Testis (tissue), 2 donors: ENCODE measurements at regions not wholly inside any gene's neighbourhood (a gene's known extent, or its start where the extent isn't known, plus 50 kb on each side); places are given as distances from the start of the nearest gene placed in this dataset.
"Not testable (repeated sequence)": the region's sequence is repeated elsewhere in the genome, so short reads cannot be mapped to it uniquely, and the experiment has no call there.

ENCODE experiments used
- DNase-seq: peaks from one replicate; pipeline ENCODE4 v3.0.0-alpha.2; 2019
- H3K27ac ChIP-seq, 2 donors: fragments of 200-600 bp; sonication (generic); one replicate each; pipeline ENCODE4 v1.5.1; 2019
- H3K27me3 ChIP-seq: fragments of 200-600 bp; sonication (generic); one replicate; pipeline ENCODE4 v1.5.1; 2019
- H3K36me3 ChIP-seq: fragments of 200-600 bp; sonication (generic); one replicate; pipeline ENCODE4 v1.5.1; 2017; ENCODE audit warnings: low read depth; ENCODE audit errors: missing control alignments
- H3K4me1 ChIP-seq: fragments of 200-600 bp; sonication (generic); one replicate; pipeline ENCODE4 v1.5.1; 2019
- H3K4me3 ChIP-seq, 2 donors: fragments of 200-600 bp; sonication (generic); one replicate each; pipeline ENCODE4 v1.5.1; 2017 to 2019
- H3K9me3 ChIP-seq: fragments of 200-600 bp; sonication (generic); one replicate; pipeline ENCODE4 v1.5.1; 2017
- POLR2A ChIP-seq: fragments of 450-650 bp; IDR thresholded peaks from one replicate; pipeline ENCODE4 v1.6.1; 2017; ENCODE audit warnings: antibody characterized with exemption, mild to moderate bottlenecking, moderate library complexity
- WGBS, 2 donors: methylation state at CpG; one replicate each; pipeline ENCODE4 v1.1.5; 2018; 5-methylcytosine and 5-hydroxymethylcytosine counted together
- intact Hi-C: fragments of 100-400 bp; cut with DNase I; formaldehyde crosslinking; loops from one replicate; pipeline ENCODE4 v1.15.1; 2023; ENCODE audit warnings: low total_unique reads
- TF ChIP-seq, protein P1 (sequence below), 3 experiments: fragments of 450-650 bp in 2 of 3; fragments of 200-600 bp in 1 of 3; sonication (generic) in 1 of 3; IDR thresholded peaks; one replicate each; pipeline ENCODE4 v1.5.1; 2016 to 2019; ENCODE audit warnings: antibody characterized with exemption in 3 of 3, mild to moderate bottlenecking in 2 of 3, moderate library complexity in 1 of 3

DNA sequence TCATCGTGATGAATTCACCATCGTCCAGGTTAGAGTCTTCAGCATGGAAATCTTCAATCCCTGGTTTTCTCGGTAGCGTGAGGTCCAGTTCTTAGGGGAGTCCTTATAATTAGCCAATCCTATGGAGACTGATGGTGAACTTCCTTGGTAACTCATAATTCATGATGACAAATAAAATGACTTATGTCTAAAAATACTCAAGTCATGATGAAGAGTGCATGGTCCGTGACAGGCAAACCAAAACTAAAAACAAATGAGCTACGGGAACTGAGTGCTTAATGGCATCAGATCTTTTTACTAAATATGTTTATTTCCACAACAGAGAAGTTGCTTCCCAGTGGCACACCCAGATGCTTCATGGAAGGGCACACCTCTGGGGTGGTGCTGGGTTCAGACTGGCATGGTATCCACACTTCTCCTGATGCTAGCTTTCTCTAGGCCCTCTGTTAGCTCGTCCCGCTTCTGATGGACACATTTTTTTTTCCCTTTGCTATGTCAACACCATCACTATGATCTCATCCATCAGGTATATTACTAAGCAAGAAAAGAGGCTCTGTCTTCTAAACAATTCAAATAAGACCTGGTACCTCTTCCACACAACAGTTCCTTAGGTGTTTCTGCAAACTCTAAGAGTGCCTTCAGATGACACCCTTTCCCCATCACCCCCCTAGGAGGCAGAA, 92.8 kb upstream of the NEDD4L start:
- intact Hi-C loops = no loop called here

DNA sequence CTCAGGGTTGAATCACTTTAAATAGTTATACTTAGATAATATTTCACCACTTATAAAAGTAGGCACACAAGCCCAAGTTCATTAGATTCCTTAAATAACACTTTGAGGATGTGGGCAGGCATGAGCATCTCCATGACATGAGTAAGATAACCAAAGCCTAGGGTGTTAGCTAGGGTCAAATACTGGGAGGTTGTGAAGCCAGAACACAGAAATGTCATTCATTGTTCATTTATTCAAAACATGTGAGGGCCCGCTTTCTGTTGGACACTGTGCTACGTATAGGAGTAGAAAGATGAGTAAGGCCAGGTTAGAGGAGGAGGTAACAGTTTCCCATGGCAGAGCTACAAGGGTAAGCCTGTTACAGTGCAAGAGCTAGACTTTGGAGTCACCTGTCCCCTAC, 93.5 kb upstream of the NEDD4L start:
- Histone ChIP-seq H3K4me3 (no peak overlapping the region), H3K9me3 (no peaks in the 10 kb centered on the region), H3K27me3 (no peaks in the 10 kb centered on the region), H3K27ac (no peak overlapping the region), H3K36me3 (no peaks in the 10 kb centered on the region), H3K4me1 (no peaks in the 10 kb centered on the region)
- no peak for DNase-seq
- TF ChIP-seq, protein P1, sequence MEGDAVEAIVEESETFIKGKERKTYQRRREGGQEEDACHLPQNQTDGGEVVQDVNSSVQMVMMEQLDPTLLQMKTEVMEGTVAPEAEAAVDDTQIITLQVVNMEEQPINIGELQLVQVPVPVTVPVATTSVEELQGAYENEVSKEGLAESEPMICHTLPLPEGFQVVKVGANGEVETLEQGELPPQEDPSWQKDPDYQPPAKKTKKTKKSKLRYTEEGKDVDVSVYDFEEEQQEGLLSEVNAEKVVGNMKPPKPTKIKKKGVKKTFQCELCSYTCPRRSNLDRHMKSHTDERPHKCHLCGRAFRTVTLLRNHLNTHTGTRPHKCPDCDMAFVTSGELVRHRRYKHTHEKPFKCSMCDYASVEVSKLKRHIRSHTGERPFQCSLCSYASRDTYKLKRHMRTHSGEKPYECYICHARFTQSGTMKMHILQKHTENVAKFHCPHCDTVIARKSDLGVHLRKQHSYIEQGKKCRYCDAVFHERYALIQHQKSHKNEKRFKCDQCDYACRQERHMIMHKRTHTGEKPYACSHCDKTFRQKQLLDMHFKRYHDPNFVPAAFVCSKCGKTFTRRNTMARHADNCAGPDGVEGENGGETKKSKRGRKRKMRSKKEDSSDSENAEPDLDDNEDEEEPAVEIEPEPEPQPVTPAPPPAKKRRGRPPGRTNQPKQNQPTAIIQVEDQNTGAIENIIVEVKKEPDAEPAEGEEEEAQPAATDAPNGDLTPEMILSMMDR (IDR thresholded peaks at IDR 0.05) = no peak
- TF ChIP-seq POLR2A = no peak
- intact Hi-C loops = no loop called here
- 96 to 100% methylated on average over 2 of the region's 2 CpGs for WGBS, 2 donors

More for the DNA sequence above, 92.8 kb upstream of the NEDD4L start:
- TF ChIP-seq, protein P1 (IDR thresholded peaks at IDR 0.05) = no peak
- H3K4me1 ChIP-seq = no peaks in the 10 kb centered on the region
- no peak overlapping the region for H3K27ac ChIP-seq
- DNase-seq = no peak
- H3K27me3 ChIP-seq = no peaks in the 10 kb centered on the region
- WGBS, 2 donors = 90 to 91% methylated on average over 8 of the region's 8 CpGs
- no peak overlapping the region for H3K4me3 ChIP-seq
- no peaks in the 10 kb centered on the region for H3K36me3 ChIP-seq
- H3K9me3 ChIP-seq = no peaks in the 10 kb centered on the region

- H3K36me3 ChIP-seq, H3K4me1 ChIP-seq, H3K27ac ChIP-seq, DNase-seq, intact Hi-C loops, H3K9me3 ChIP-seq, H3K4me3 ChIP-seq, H3K27me3 ChIP-seq: not testable (repeated sequence)
- 91 to 95% methylated on average over 7 of the region's 7 CpGs for WGBS, 2 donors
Measured at GRCh38 chr18:57949335-57949734, 94.7 kb upstream of the NEDD4L start.

GRCh38 chr18:57947117-57947516, 96.9 kb upstream of the NEDD4L start:
- no peak overlapping the region for H3K4me3 ChIP-seq
- H3K4me1 ChIP-seq = no peaks in the 10 kb centered on the region
- TF ChIP-seq, protein P1 (IDR thresholded peaks at IDR 0.05) = no peak
- TF ChIP-seq POLR2A = no peak
- intact Hi-C loops = no loop called here
- H3K9me3 ChIP-seq = no peaks in the 10 kb centered on the region
- 85 to 91% methylated on average over 3 of the region's 3 CpGs for WGBS, 2 donors
- no peaks in the 10 kb centered on the region for H3K36me3 ChIP-seq
- H3K27ac ChIP-seq = no peak overlapping the region
- H3K27me3 ChIP-seq = no peaks in the 10 kb centered on the region
- DNase-seq = no peak

GRCh38 chr18:57943723-57944122, 100.3 kb upstream of the NEDD4L start:
- H3K27ac ChIP-seq = no peak overlapping the region
- DNase-seq = no peak
- WGBS, 2 donors = 73 to 80% methylated on average over 1 of the region's 1 CpG
- no peak overlapping the region for H3K4me3 ChIP-seq
- no peaks in the 10 kb centered on the region for H3K27me3 ChIP-seq
- H3K9me3 ChIP-seq = no peaks in the 10 kb centered on the region
- no peaks in the 10 kb centered on the region for H3K4me1 ChIP-seq
- TF ChIP-seq, protein P1 (IDR thresholded peaks at IDR 0.05) = no peak
- TF ChIP-seq POLR2A = no peak
- intact Hi-C loops = no loop called here
- H3K36me3 ChIP-seq = no peaks in the 10 kb centered on the region
